AG04450 (cell line): ENCODE measurements at regions not wholly inside any gene's neighbourhood (a gene's known extent, or its start where the extent isn't known, plus 50 kb on each side); places are given as distances from the start of the nearest gene placed in this dataset.

Source experiments
- CTCF ChIA-PET: fragments of 300-600, 350-600 bp; formaldehyde crosslinking; extraction: SDS; loops from one replicate; lab custom pipeline; 2022; ENCODE audit warnings: antibody characterized with exemption, inconsistent platforms; lab: Charles Lee
- POLR2A ChIA-PET: fragments of 350-600 bp; formaldehyde crosslinking; extraction: SDS; loops from one replicate; lab custom pipeline; 2021; ENCODE audit warnings: antibody characterized with exemption, inconsistent platforms; lab: Yijun Ruan, JAX
- DNase-seq: peaks from one replicate; pipeline ENCODE4 v3.0.0-alpha.2; 2011; ENCODE audit warnings: low read depth, low spot score
- H3K27ac ChIP-seq: one replicate; pipeline ENCODE4 v1.5.1; 2012; ENCODE audit warnings: low read depth, low read length, control low read depth
- H3K27me3 ChIP-seq: one replicate; pipeline ENCODE4 v1.6.0; 2012; ENCODE audit warnings: low read length; ENCODE audit not compliant: control insufficient read depth, insufficient read depth
- H3K4me3 ChIP-seq: 2 replicates; pipeline ENCODE4 v1.5.1; 2011; ENCODE audit warnings: mild to moderate bottlenecking, low read depth, low read length, control low read depth
- H3K9me3 ChIP-seq: 2 replicates; pipeline ENCODE4 v1.5.1; 2012; ENCODE audit warnings: low read length; ENCODE audit not compliant: control insufficient read depth, insufficient read depth
- TF ChIP-seq, protein P1 (sequence below): IDR thresholded peaks from 2 replicates; pipeline ENCODE4 v1.5.1; 2011; ENCODE audit warnings: low read depth, low read length, control low read depth, inconsistent platforms

DNA sequence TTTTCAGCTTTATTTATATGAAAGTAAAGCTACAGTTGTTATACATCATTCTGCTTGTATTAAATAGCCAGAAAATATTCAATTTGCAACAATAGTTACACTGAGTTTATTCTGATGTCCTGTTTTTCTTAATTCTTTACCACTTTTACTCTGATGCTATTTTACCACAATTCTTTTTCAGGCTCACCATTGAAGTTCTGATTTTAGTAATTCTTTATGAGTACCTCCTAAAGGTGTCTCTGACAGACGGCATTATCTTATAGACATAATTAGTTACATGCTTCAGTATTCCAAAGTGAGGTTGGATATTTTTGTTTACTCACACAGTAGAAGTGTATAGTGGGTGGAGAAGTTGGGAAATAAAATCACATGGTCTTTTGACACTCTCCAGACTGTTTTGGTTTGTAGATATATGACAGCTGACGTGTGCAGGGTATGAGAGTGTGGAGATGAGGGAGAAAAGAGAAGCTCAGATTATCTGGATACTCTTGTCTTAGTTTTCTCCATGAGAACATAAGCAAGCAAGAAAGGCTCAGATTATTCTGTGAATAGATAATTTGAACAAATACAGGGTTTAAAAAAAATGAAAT lies 97.4 kb downstream of the FBXO4 start:
- Histone ChIP-seq H3K9me3 (no peaks in the 10 kb centered on the region), H3K4me3 (no peak overlapping the region), H3K27me3 (no peaks in the 10 kb centered on the region), H3K27ac (no peak overlapping the region)
- DNase-seq, result no peak
- ChIA-PET POLR2A (no interaction called here), CTCF (no interaction called here)
- TF ChIP-seq, protein P1, sequence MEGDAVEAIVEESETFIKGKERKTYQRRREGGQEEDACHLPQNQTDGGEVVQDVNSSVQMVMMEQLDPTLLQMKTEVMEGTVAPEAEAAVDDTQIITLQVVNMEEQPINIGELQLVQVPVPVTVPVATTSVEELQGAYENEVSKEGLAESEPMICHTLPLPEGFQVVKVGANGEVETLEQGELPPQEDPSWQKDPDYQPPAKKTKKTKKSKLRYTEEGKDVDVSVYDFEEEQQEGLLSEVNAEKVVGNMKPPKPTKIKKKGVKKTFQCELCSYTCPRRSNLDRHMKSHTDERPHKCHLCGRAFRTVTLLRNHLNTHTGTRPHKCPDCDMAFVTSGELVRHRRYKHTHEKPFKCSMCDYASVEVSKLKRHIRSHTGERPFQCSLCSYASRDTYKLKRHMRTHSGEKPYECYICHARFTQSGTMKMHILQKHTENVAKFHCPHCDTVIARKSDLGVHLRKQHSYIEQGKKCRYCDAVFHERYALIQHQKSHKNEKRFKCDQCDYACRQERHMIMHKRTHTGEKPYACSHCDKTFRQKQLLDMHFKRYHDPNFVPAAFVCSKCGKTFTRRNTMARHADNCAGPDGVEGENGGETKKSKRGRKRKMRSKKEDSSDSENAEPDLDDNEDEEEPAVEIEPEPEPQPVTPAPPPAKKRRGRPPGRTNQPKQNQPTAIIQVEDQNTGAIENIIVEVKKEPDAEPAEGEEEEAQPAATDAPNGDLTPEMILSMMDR, result no peak

DNA sequence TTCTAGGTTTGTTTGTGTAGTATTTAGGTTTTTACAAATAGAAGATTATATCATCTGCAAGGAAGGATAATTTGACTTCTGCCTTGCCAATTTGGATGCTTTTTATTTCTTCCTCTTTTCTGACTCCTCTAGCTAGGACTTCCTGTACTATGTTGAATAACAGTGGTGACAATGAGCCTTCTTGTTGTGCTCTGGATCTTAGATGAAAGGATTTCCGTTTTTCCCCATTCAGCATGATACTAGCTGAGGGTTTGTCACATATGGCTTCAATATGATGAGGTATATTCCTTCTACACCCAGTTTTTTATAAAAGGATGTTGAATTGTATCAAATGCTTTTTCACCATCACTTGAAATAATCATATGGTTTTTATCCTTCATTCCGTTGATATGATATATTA lies 101.4 kb downstream of the FBXO4 start:
- no peaks in the 10 kb centered on the region for H3K27me3 ChIP-seq
- CTCF ChIA-PET, result no interaction called here
- POLR2A ChIA-PET, result no interaction called here
- no peaks in the 10 kb centered on the region for H3K9me3 ChIP-seq
- H3K4me3 ChIP-seq, result no peak overlapping the region
- DNase-seq, result no peak
- no peak overlapping the region for H3K27ac ChIP-seq
- TF ChIP-seq, protein P1, result no peak

DNA sequence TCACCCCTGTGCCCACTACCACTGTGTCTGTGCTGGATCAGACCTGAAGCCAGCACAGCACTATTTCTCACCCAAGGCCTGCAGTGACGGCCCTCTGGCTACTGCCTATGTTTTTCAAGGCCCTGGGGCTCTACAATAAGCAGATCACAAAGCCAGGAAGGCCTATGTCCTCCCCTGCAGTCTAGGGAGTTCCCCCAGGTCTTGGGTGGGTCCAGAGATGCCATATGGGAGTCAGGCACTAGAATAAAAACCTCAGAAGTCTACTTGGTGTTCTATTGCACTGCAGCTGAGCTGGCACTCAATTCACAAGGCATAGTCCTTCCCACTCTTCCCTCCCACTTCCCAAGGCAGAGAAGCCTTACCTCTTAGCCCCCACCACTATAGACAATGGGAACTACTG lies 107.1 kb downstream of the FBXO4 start:
- TF ChIP-seq, protein P1, result no peak
- Histone ChIP-seq H3K27ac (no peak overlapping the region), H3K4me3 (no peak overlapping the region), H3K27me3 (no peaks in the 10 kb centered on the region), H3K9me3 (no peaks in the 10 kb centered on the region)
- POLR2A ChIA-PET, result no interaction called here
- CTCF ChIA-PET, result no interaction called here
- DNase-seq, result no peak

DNA sequence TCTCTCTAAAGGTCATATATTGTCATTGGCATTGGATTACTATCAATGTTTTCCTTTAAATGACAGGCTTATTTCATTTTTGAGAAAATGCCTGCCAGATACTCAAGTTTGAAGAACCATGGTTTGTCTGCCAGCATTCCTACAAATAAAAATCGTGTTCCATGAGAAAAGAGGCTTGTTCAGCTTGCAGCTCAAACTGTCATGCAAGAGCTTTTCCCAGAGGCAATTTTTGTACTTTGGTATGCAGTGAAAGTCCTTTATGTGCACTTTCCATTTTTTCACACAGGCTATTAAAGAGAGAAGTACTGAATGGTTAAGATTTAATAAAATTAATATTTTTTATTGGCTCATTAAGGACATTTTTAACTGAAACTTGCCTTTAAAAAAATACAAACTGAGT lies 110.4 kb downstream of the FBXO4 start:
- Histone ChIP-seq H3K4me3 (no peak overlapping the region), H3K9me3 (no peaks in the 10 kb centered on the region), H3K27ac (no peak overlapping the region), H3K27me3 (no peaks in the 10 kb centered on the region)
- DNase-seq, result no peak
- TF ChIP-seq, protein P1, result no peak
- POLR2A ChIA-PET, result no interaction called here
- CTCF ChIA-PET, result interaction anchor here (0.9 kb wide), 1 partner anchor 22 kb away, joined by 4 read pairs; no protein-coding TSS in a partner anchor

DNA sequence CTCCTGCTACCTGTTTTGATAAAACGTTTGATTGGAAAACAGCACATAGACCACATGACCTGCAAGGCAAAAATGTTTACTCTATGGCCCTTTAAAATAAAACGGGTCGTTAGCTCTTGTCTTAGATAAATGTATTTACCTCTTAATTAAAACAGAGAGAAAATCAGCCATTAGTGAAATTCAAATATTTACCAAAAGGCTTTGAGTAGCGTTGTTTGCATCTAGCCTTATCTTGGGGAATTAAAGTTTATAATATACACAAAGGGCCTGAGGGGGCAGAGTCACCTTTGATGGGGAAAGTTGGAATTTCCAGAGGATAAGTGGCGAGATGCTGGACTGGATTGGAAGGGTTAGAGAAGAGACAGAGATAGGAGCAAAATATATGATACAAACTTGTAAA lies 111.3 kb downstream of the FBXO4 start:
- DNase-seq, result no peak
- H3K9me3 ChIP-seq, result no peaks in the 10 kb centered on the region
- ChIA-PET CTCF (interaction anchor here (0.7 to 0.9 kb wide), 2 partner anchors 21 to 31 kb away, joined by 3 to 4 read pairs; no protein-coding TSS in a partner anchor), POLR2A (no interaction called here)
- H3K27me3 ChIP-seq, result no peaks in the 10 kb centered on the region
- TF ChIP-seq, protein P1, result no peak
- no peak overlapping the region for H3K27ac ChIP-seq
- no peak overlapping the region for H3K4me3 ChIP-seq
